Activated T-helper 9 cell treated with anti-CD3 and anti-CD28 coated beads, Interleukin-2, amount 50 U/mL, for 16 hours (primary cell): ENCODE measurements at regions not wholly inside any gene's neighbourhood (a gene's known extent, or its start where the extent isn't known, plus 50 kb on each side); places are given as distances from the start of the nearest gene placed in this dataset.

ENCODE experiments used
- DNase-seq: peaks from one replicate; pipeline ENCODE4 v3.0.0-alpha.2; 2020; ENCODE audit warnings: low read depth

DNA sequence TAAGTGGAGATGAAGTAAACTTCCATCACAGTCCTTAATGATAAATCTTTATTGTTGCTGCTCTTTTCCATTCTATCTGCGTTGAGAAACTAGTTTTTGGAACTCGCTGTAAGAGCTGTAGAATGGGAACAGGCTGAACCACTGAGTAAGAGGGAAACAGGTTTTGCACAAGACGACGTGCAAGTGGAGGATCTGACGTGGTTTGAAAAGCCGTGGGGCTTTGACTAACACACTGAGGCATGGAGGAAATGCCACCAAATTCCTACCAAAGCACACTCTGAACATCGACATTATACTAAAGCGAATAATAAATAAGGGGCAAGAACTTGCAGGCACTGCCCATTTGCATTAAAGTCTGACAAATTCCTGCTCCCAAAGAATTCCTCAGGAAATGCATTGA, 160.6 kb downstream of the KLF6 start:
- DNase-seq = no peak

DNA sequence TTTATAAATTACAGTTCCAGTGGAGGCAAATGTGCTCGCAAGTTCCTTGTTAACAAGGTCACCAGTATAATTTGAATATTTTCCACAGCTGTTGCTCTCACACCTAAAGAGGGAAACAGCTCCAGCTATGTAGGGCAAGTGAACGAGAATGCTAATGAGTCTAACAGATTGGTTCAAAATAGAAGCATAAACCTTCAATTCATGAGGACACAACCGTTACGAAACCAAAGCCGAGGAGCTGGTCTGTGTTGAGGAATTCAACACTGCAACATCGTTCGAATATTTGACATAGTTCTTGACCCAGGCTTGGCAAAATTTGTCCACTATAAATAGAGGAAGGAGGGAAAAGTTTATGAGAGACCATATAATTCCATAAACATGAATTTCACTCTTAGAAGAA, 161.3 kb downstream of the KLF6 start:
- no peak for DNase-seq

DNA sequence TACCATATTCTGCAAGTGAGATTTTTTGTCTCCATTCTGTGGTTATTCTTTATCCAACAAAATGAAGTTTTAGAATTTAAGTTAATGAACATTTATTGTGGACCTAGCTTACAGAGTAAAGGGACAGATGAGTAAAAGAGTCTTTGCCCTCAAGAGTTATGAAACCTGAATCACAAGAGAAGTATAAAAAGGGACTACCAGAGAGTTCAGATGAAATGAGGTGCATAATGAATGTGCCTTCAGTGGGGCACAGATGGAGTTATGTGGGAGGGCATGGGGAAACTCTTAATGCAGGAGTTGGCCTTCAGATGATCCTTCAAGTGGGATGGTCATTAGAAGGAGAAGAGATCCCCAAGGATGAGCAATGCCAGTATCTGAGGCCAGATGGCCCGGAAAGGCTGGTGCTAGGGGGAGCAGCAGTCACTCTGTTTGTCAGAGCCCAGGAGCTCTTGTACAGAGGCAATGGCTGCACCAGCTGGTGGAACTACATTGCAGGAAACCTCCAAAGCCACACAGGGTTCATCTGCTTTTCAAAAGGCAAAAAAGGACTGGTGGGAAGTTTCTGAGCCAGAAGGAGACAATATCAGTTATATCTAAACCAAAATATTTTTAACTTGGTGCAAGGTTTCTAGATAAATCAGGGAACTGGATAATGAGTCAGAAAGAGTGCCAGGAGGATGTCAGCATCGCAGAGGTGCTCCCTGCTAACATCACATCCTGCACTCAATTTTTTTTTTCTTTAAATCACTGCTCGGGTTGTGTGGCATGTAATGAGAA, 162.0 kb downstream of the KLF6 start:
- no peak for DNase-seq

DNA sequence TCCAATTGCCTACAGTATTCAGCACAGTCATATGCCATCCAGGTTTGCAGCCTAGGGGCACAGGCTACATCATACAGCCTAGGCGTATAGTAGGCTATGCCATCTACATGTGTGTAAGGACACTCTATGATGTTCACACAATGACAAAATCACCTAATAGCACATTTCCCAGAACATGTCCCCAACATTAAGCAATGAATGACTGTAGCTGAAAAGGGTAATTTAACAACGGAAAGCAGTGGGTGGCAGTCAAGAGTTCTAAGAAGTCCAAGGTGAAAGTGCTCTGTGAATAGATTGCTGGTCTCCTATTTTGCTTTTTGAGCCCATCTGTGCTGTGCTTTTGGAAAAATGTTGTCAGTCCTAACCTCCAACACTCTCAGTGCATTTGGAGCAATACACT, 162.6 kb downstream of the KLF6 start:
- no peak for DNase-seq

DNA sequence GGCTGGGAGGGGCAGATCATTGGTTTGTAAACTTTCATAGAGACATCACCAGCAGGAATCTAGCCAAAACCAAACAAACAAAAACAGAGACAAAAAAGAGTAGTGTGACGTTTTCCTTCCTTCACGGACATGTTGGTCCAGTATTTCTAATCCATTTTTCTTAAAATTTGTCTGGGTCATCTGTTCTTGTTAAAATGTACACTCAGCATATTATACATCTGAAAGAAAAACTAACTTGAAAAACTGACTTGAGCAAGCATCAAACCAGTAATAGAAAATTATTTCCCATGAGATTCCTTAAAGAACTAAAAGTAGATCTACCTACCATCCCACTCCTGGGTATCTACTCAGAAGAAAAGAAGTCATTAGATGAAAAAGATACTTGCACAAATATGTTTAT, 164.2 kb downstream of the KLF6 start:
- no peak for DNase-seq

DNA sequence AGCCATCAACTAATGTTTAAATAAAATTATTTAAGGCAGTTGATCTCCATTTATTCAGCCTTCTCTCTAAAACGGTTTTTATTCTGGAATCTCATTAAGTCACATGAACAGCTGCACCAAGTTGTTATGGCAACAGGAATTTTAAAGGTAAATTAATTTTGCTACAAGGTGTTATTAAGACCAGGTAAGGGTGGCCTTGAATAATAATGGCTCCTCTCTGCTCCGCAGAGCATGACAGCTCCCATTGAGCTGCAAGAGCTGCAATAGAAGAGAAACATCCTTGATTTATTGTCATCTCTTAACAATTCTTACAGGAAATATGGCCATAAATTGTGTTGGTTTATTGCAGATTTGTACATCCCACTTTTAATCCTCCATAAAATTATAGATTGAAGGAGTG, 165.8 kb downstream of the KLF6 start:
- no peak for DNase-seq

DNA sequence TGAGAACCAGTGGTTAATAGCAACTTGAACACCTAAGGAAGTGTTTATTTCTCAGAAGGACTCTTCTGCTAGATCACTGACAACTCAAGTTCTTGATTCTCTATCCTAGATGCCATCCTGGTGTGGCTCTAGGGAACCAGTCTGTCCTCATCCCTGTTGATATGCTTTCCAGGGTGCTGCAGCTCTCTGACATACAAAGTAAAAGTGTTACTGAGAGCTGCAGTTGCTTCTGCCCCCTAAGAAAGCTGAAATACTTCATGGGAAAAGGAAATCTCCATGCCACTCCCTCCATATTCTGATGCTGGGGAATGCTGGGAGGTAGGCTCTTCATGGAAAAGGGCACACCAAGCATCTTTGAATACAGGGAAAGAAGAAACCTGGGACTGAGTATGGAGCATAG, 168.1 kb downstream of the KLF6 start:
- DNase-seq = no peak

DNA sequence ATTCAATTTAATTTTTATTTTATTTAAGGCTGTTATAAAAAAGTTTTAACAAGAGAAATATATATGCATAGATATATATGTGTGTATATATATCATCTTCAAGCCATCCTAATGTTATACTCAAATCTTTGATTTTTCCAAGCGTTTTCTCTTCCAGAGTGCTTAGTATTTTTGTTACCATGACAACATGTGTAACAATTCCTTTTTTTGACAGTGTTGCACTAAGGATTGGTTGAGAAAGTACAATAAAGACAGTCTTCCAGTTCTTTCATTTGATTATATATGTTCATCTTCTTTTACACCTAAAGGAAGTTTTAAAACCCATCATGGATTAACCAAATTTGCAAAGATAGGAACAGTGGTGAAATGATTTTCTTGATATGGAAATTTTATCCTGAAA, 171.7 kb downstream of the KLF6 start:
- DNase-seq = no peak

DNA sequence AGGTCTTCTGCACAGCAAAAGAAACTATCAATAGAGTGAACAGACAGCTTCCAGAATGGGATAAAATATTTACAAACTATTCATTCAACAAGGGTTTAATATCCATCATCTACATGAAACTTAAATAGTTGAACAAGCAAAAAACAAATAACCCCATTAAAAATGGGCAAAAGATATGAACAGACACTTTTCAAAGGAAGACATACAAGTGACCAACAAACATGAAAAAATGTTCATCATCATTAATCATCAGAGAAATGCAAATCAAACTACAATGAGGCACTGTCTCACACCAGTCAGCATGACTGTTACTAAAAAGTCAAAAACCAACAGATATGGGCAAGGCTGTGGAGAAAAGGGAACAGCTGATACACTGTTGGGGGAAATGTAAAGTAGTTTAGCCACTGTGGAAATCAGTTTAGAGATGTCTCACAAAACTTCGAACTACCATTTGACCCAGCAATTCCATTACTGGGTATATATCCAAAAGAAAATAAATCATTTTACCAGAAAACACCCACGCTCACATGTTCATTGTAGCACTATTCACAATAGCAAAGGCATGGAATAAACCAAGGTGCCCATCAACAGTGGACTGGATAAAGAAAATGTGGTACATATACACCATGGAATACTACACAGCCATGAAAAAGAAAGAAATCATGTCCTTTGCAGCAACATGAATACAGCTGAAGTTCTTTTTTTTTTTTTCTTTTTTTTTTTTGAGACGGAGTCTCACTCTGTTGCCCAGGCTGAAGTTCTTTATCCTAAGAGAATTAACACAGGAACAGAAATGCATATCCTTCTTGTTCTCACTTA, 172.6 kb downstream of the KLF6 start:
- DNase-seq = no peak

DNA sequence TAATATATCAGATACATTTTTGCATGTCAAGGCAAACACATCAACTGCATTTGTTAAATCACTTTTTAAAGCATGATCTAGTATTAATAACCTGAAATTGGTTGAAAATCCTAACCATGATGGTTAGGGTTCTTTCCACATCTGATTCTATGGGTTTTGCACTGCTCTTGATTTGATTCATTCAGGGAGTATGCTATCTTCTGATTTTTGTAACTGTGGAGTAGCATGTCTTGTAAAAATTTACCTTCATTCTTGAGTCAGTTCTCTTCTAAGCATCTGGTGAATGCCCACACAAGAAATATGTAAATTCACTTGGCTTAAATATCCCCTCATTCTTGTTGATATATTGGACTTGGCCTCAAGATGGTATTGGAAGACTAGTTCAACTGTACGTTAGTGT, 178.7 kb downstream of the KLF6 start:
- DNase-seq = no peak

DNA sequence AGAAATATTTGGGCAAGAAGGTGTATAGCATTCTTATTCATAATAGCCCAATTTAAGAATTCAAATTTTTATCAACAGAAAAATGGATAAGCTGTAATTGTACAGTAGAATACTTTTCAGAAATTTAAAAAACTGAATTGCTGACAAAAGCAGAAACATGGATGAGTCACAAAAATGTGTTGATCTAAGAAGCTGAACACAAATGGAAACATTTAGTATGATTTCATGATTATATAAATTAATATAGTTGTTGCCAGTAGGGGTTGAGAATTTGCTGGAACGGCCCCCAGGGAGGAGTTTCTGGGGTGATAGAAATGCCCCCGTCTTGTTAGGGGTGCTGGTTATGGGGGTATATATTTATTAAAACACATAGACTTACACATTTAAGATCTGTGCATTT, 179.1 kb downstream of the KLF6 start:
- no peak for DNase-seq

DNA sequence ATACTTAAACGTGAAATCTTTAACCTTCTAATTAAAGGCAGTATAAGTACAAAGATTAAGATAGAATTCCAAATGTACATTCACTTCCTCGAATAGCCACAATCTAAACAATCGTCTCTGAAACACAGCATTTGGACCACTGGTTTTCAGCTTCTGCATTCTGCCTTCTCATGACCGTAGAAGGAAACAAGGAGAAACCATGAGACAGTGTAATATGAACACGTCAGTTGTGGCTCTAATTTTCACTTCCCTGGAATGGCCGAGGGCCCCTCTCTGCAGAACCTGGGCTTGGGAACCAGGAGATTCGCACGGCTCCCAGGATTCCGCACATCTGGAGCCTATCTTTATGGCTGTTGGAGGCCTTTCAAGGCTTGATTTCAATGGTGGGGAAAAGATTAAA, 189.3 kb downstream of the KLF6 start:
- no peak for DNase-seq

DNA sequence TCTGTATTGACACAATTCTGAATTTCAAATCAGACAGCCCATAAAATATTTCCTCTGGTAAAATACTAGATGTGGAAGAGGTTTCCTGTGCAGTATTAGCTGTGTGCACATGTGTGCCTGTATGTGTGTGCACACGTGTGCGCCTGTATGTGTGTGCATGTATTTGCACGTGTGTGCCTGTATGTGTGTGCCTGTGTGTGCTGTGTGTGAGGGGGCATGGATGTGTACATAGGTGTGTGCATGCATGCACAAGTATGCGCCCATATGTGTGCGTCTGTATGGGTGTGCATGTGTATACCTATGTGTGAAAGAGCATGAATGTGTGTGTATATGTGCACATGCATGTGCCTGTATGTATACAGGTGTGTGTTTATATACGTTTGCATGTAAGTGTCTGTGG, 191.4 kb downstream of the KLF6 start:
- DNase-seq = no peak

DNA sequence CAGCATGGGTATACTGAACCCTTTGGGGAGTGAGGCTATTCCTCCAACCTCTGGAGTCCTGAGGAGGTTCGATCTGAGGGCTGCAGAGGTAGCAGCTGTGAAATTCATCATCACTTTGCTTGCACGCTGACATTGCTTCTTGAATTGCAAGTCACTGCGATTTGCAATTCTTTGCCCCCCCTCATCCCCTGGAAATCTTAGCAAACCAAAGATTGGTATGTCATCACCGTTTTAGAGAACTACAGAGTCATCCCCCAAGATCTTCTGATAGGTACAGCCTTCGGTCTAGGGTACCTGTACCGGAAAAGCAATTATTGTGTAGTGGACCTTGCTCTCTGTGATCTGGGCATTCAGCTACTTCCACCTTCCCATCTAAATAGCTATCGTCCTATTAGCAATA, 192.6 kb downstream of the KLF6 start:
- no peak for DNase-seq

DNA sequence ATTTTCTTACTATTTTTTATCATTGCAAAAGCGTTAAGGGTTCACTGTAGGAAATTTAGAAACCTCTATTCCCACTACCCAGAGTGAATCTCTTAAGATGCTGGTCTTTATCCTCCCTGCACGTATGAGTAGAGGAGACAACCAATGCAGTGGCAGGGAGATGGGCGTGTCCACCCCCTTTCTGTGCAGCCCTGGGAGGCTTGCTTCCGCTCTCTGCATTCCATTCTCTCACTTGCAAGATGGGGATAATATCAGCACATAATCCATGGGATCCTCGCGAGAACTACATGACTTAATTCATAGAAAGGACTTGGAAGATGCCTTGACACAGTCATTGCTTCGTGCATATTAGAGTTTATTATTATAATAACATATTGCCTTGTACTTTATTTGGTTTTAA, 196.2 kb downstream of the KLF6 start:
- no peak for DNase-seq

DNA sequence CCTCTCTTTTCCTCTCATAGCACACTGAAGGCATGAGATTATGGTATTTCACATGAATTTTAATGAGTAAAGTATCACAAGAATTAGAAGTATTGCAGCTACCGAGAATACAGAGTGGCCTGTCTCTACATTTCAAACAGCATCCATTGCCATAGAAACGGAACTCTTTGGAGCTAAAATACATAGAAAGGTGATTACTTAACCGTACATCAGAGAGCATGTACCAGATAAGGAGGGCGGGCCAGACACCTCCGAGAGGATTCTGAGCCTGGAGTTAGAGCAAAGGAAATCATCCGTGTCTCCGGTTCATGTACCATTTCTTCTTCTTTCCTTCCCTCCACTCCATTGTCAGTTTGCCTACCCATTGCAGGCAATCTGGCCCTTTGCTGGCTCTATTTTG, 196.7 kb downstream of the KLF6 start:
- no peak for DNase-seq

DNA sequence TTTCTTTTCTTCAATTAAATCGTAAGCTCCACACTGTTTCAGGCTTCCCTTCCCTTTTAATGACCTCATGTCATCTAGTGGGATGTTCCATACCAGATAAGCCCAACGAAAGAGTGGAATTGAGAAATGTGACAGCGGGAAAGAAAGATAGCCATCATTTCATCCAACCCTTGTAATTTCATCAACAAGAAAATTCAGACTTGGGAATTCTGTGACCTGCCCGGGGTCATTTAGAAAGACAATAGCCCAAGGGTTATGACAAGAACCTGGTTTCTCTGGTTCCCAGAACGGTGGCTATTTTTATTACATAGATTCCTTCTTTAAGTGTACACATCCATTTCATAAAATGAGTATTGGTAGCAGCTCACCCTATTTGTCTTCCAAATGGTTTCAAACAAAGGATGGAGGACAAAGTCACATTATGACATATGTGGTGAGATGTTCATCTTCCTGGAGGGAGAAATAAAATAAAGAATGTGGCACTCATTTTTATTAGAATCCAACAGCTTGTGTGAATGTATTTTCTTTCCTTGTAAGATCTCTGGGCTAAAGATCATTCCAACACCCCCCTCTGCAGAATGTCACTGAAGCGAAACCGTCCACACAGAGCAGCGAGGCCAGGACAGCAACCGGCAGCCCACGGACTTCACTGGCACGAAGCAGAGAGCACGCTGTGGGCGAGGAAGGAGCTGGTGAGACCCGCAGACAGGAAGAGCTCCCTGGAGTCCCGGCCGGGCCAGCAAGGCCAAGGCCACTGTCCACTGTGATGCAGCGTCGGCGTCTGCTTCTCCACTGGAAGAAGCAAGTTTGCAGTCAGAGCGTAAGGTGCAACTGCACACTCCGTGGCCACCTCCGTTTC, 199.9 kb downstream of the KLF6 start:
- no peak for DNase-seq

DNA sequence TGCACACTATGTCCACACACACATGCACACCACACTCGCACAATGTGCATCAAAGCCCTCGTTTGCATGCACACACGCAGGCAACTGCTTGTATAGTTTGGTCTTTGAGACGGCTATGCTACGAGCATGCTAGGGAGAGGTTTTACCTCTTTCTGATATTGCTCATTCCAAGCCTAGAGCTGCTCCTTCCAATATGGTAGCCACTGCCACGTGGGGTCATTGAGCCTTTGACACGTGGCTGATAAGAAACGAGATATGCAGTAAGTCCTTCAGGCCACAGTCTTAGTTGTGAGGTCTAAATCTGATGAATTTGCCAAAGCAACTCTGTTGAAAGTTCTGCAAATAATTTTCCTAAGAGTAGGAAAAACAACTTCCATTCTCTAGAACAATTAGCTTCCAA, 204.4 kb downstream of the KLF6 start:
- no peak for DNase-seq

DNA sequence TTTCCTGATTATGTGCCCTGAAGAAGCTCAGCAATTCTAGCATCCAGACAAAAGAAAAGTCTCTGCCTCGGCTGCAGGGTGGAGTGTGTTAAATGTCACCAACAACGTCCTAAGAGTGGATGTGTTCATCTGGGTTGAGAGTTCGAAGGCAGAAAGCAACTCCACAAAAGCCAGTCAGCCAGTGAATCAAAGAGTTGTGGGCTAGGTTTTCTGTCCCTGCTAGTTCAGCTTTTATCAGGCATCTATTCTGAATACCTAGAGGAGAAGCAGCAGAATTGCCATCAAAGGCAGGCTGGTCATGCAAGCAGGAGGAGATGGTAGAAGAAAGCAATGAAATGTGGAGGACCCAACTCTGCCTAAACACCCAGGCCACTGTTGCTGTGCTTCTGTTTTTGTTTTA, 205.2 kb downstream of the KLF6 start:
- no peak for DNase-seq

DNA sequence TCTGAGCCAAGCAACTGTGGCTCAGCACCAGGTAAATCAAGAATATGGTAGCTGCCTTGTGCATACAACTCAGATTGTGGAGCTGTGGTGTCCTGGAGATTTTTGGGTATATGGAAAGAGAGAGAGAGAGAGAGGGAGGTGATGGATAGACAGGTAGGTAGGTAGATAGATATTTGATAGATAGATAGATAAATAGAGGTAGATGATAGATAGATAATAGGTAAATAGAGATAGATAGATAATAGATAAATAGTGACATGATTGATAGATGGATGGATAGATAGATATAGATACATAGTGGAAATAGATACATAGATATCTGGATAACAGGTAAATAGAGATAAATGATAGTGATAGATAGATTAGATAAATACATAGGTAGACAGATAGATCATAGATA, 206.3 kb downstream of the KLF6 start:
- DNase-seq = no peak

DNA sequence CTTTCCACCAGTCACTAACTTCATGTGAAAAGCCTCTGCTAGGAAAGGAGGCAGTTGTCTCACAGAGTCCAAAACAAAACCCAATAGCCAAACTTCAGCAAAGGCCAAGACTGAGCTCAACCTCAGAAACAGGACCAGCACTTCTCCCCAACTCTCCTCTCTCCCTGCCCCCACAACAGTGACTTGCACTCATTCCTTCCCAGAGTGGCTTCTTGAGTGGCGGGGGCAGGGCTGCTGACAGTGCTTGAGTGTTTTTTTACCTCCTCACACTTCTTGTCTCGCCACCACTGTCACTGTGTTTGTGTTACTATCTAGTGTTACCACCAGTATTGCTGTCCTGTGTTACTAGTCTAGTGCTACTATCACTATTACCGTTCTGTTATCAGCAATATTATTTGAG, 206.8 kb downstream of the KLF6 start:
- no peak for DNase-seq

DNA sequence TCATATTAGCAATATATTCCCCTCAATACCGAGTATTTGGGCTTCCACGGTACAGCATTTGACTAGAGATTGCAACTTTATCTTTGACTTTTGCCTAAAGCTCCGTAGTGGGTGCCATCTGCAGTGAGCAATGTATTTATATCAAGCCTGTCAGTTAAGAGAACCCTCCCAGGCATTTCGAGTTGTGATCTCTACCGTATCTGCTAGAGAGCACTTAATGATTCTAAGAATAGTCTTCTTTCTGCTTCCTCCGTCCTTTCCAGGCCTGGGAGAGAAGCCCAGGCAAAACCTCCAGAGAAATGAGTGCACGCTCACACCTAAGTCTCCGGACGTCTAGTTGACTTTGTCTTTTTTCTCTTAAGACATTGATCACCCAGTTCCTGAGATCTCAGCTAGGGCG, 210.6 kb downstream of the KLF6 start:
- DNase-seq = no peak

DNA sequence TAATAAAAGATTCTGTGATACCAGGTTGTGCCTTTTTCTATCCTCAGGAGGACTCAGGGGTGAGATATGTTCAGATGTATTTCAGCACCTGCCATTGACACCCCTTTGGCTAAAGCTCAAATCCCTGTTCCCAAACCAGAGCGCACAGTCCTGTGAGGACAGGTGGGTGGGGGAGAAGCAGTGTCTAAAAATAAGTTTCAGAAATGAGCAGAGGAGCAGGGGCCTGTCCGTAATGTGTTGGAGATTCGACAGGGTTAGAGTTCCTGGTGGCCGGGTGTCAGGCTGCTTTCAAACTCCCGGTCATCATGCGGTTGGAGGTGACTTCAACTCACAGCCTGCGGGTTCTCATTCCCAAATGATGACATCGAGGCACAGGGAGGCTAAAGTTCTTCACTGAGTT, 211.5 kb downstream of the KLF6 start:
- DNase-seq = no peak
